ENCODE measurements at regions not wholly inside any gene's neighbourhood (a gene's known extent, or its start where the extent isn't known, plus 50 kb on each side); places are given as distances from the start of the nearest gene placed in this dataset.

- no peak for DNase-seq (ENCODE audit: low read depth)
- no peak overlapping the region for H3K4me3 ChIP-seq (ENCODE audit: low read depth, low read length)
- TF ChIP-seq, protein P1, sequence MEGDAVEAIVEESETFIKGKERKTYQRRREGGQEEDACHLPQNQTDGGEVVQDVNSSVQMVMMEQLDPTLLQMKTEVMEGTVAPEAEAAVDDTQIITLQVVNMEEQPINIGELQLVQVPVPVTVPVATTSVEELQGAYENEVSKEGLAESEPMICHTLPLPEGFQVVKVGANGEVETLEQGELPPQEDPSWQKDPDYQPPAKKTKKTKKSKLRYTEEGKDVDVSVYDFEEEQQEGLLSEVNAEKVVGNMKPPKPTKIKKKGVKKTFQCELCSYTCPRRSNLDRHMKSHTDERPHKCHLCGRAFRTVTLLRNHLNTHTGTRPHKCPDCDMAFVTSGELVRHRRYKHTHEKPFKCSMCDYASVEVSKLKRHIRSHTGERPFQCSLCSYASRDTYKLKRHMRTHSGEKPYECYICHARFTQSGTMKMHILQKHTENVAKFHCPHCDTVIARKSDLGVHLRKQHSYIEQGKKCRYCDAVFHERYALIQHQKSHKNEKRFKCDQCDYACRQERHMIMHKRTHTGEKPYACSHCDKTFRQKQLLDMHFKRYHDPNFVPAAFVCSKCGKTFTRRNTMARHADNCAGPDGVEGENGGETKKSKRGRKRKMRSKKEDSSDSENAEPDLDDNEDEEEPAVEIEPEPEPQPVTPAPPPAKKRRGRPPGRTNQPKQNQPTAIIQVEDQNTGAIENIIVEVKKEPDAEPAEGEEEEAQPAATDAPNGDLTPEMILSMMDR (conservative IDR thresholded peaks at IDR 0.05; ENCODE audit: low read depth, low read length), result no peak
Observed at GRCh38 chr3:104176706-104177105, 1190.0 kb upstream of the ALCAM start.

- H3K4me3 ChIP-seq (ENCODE audit: low read depth, low read length), result no peak overlapping the region
- DNase-seq (ENCODE audit: low read depth), result no peak
- TF ChIP-seq, protein P1 (conservative IDR thresholded peaks at IDR 0.05; ENCODE audit: low read depth, low read length), result no peak
Observed at GRCh38 chr3:104178680-104179079, 1188.0 kb upstream of the ALCAM start.

GRCh38 chr3:104180906-104181305 is 1185.8 kb upstream of the ALCAM start:
- TF ChIP-seq, protein P1 (conservative IDR thresholded peaks at IDR 0.05; ENCODE audit: low read depth, low read length), result no peak

GRCh38 chr3:104190681-104191080 is 1176.0 kb upstream of the ALCAM start:
- TF ChIP-seq, protein P1 (conservative IDR thresholded peaks at IDR 0.05; ENCODE audit: low read depth, low read length), result no peak
- no peak overlapping the region for H3K4me3 ChIP-seq (ENCODE audit: low read depth, low read length)
- no peak for DNase-seq (ENCODE audit: low read depth)

More at GRCh38 chr3:104180906-104181305, 1185.8 kb upstream of the ALCAM start:
- no peak for DNase-seq (ENCODE audit: low read depth)
- H3K4me3 ChIP-seq (ENCODE audit: low read depth, low read length), result no peak overlapping the region

DNA sequence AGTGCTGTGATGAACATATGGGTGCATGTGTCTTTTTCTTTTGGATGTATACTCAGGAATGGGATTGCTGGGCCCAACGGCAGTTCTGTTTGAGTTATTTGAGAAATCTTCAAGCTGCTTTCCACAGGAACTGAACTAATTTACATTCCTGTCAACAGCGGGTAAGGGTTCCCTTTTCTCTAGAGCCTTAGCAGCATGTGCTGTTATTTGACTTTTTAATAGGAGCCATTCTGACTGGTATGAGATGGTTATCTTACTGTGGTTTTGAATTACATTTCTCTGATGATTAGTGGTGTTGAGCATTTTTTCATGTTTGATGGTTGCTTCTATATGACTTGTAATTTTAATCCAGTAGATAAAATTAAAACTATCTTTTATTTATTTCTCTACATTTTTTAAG is 1168.6 kb upstream of the ALCAM start:
- TF ChIP-seq, protein P1 (conservative IDR thresholded peaks at IDR 0.05; ENCODE audit: low read depth, low read length), result no peak
- DNase-seq (ENCODE audit: low read depth), result no peak
- H3K4me3 ChIP-seq (ENCODE audit: low read depth, low read length), result no peak overlapping the region

DNA sequence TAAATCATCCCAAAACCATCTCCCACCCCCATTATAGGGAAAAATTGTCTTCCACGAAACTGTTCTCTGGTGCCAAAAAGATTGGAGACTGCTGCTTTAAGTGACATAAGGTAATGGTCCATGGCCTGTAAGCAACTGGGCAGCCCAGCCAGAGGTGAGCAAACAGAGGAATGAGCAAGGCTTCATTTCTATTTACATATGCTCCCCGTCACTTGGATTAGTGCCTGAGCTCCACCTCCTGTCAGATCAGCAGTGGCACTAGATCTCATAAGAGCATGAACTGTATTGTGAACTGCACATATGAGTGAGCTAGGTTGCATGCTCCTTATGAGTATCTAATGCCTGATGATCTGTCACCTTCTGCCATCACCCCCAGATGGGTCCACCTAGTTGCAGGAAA is 1159.8 kb upstream of the ALCAM start:
- no peak for DNase-seq (ENCODE audit: low read depth)
- H3K4me3 ChIP-seq (ENCODE audit: low read depth, low read length), result no peak overlapping the region
- TF ChIP-seq, protein P1 (conservative IDR thresholded peaks at IDR 0.05; ENCODE audit: low read depth, low read length), result no peak

DNA sequence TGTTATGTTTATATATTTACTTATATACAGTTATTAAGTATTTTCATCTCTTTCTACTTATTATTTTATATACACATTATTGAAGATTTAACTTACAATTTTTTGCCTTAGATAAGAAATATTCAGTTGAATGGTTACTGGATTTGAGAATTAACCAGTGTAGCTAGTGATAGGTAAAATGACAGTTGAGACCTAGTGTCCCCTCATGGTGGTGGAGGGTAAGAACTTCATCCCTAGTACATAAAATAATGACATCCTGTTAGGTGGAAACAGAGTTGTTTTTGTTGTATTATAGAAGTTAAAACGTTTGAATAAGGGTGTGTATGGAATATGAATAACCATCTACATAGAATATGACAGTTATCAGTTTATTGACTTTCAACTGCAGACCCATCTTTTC is 1152.4 kb upstream of the ALCAM start:
- TF ChIP-seq, protein P1 (conservative IDR thresholded peaks at IDR 0.05; ENCODE audit: low read depth, low read length), result no peak
- no peak overlapping the region for H3K4me3 ChIP-seq (ENCODE audit: low read depth, low read length)
- DNase-seq (ENCODE audit: low read depth), result no peak
